ENCODE measurements at regions not wholly inside any gene's neighbourhood (a gene's known extent, or its start where the extent isn't known, plus 50 kb on each side); places are given as distances from the start of the nearest gene placed in this dataset.
A peak's percentile ranks its signal among the peaks of the same experiment; 100 is the strongest.

DNA sequence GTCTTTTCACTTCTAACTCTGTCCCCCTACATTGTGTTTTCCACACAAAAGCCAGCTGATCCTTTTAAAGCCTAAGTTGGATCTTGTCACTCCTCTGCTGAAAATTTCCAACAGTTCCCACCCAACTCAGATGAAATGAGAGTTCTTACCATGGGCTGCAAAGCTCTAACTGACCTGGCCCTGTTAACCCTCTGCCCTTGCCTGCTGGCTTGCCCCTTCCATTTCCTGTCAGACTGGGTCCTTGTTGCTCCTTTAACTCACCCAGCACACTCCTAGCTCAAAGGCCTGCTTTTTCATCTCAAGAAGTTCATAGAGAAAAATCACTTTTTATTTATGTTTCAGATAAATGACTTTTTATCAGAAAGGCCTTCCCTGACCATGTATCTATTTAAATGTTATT is 66.5 kb upstream of the HEY2 start:
- no peak overlapping the region for H3K4me3 ChIP-seq
- FAIRE-seq (no peak), DNase-seq (no peak), ATAC-seq (no peak)
- intact Hi-C loops (cut with DNase I) = no loop called here
- TF ChIP-seq, protein P1, sequence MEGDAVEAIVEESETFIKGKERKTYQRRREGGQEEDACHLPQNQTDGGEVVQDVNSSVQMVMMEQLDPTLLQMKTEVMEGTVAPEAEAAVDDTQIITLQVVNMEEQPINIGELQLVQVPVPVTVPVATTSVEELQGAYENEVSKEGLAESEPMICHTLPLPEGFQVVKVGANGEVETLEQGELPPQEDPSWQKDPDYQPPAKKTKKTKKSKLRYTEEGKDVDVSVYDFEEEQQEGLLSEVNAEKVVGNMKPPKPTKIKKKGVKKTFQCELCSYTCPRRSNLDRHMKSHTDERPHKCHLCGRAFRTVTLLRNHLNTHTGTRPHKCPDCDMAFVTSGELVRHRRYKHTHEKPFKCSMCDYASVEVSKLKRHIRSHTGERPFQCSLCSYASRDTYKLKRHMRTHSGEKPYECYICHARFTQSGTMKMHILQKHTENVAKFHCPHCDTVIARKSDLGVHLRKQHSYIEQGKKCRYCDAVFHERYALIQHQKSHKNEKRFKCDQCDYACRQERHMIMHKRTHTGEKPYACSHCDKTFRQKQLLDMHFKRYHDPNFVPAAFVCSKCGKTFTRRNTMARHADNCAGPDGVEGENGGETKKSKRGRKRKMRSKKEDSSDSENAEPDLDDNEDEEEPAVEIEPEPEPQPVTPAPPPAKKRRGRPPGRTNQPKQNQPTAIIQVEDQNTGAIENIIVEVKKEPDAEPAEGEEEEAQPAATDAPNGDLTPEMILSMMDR (IDR thresholded peaks at IDR 0.05) = no peak
- H3K27ac ChIP-seq = no peak overlapping the region
- no peaks in the 10 kb centered on the region for H3K9me3 ChIP-seq
- H3K36me3 ChIP-seq = no peaks in the 10 kb centered on the region
- no peaks in the 10 kb centered on the region for H3K27me3 ChIP-seq
- H3K4me1 ChIP-seq = no peaks in the 10 kb centered on the region

GRCh38 chr6:125688138-125688537 is 61.3 kb upstream of the HEY2 start:
- Histone ChIP-seq H3K27me3 (no peaks in the 10 kb centered on the region), H3K4me1 (no peaks in the 10 kb centered on the region), H3K4me3 (no peak overlapping the region), H3K27ac (no peak overlapping the region), H3K9me3 (no peaks in the 10 kb centered on the region), H3K36me3 (no peaks in the 10 kb centered on the region)
- DNase-seq = no peak
- 78 to 87% methylated on average over 1 of the region's 1 CpG for WGBS, 2 donors
- FAIRE-seq = peak; percentile 9
- TF ChIP-seq, protein P1 (IDR thresholded peaks at IDR 0.05) = no peak
- intact Hi-C loops (cut with DNase I) = no loop called here
- ATAC-seq = no peak

DNA sequence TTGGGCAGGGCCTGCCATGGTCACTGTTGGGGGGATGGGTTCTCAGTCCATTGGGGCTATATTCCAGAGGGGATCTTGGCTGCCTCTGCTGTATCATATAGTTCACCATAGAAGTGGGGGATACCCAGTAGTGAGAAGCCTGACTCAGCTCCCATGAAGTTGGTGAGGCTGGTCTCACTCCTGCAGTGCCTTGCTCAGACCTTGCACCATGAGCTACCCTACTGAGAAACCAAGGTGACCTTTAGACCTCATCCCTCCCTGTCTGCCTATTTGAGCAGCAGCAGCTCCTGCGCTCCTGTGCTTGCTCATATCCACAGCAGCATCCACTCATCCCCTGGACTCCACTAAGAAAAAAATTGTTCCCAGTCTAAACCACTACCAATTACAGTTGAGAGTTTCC is 56.0 kb upstream of the HEY2 start:
- DNase-seq (no peak), FAIRE-seq (no peak), ATAC-seq (no peak)
- intact Hi-C loops (cut with DNase I) = no loop called here
- no peak overlapping the region for H3K4me3 ChIP-seq
- H3K27me3 ChIP-seq = no peaks in the 10 kb centered on the region
- no peaks in the 10 kb centered on the region for H3K36me3 ChIP-seq
- H3K27ac ChIP-seq = no peak overlapping the region
- TF ChIP-seq, protein P1 (IDR thresholded peaks at IDR 0.05) = no peak
- 0 to 29% methylated on average over 1 of the region's 1 CpG for WGBS, 2 donors
- H3K9me3 ChIP-seq = no peaks in the 10 kb centered on the region
- no peaks in the 10 kb centered on the region for H3K4me1 ChIP-seq

DNA sequence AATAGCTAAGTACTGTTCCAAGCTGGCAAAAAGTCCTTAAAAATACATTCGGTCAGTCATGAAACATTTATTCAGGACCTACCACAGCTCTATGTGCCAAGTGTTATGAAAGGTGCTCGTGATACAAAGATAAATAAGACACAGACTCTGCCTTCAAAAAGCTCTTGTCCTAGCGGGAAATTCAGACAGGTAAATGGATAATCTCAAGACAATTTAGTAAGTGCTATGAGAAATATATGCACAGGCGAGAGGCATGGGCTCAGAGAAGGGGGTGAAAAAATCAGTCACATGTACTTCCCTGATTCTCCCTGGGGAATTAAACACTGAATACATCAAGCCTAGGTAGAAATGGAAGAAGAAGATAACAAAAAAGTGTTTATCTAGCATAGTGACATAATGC is 49.8 kb upstream of the HEY2 start:
- ATAC-seq (no peak), DNase-seq (no peak), FAIRE-seq (no peak)
- H3K27ac ChIP-seq = no peak overlapping the region
- no peaks in the 10 kb centered on the region for H3K27me3 ChIP-seq
- TF ChIP-seq, protein P1 (IDR thresholded peaks at IDR 0.05) = no peak
- no peak overlapping the region for H3K4me3 ChIP-seq
- H3K4me1 ChIP-seq = no peaks in the 10 kb centered on the region
- whole genome bisulfite sequencing, 2 donors = 55 to 58% methylated on average over 4 of the region's 4 CpGs
- no peaks in the 10 kb centered on the region for H3K9me3 ChIP-seq
- intact Hi-C loops (cut with DNase I) = no loop called here
- no peaks in the 10 kb centered on the region for H3K36me3 ChIP-seq
